ENCODE measurements at regions not wholly inside any gene's neighbourhood (a gene's known extent, or its start where the extent isn't known, plus 50 kb on each side); places are given as distances from the start of the nearest gene placed in this dataset.

DNA sequence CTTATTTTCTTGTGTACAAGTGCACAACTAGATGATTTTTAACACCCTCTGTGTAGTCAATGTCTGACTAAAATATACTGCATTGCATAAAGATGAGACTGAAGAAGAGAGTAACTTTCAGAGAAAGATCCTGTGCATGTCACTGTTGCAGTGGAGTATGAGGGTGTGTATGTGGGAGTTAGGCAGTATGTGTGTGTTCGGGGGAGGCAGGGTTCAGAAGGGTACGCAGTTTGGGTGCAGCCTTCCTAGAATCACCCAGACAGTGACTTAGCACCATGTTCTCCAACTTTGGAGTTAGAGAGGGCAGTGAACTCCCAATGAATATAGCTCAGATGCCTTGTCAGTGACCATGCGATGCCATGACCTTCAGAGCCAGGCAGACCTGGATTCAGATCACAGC is 84.6 kb downstream of the LRATD1 start:
- ChIA-PET CTCF (no interaction called here), POLR2A (no interaction called here)
- no peak overlapping the region for H3K27ac ChIP-seq (ENCODE audit: extremely low read depth, low read depth, low read length)
- TF ChIP-seq ZNF324 (tag by site-specific recombination; IDR thresholded peaks at IDR 0.05) (no peak), ZNF76 (tag by site-specific recombination; IDR thresholded peaks at IDR 0.05; ENCODE audit: borderline replicate concordance, low read depth) (no peak), ZNF169 (tag by site-specific recombination; IDR thresholded peaks at IDR 0.05) (no peak), KLF9 (tag by site-specific recombination; IDR thresholded peaks at IDR 0.05; ENCODE audit: low read depth) (no peak), ZBTB20 (tag by site-specific recombination; IDR thresholded peaks at IDR 0.05) (no peak), ZNF433 (tag by site-specific recombination; IDR thresholded peaks at IDR 0.05; ENCODE audit: low read depth) (no peak), ZNF624 (tag by site-specific recombination; IDR thresholded peaks at IDR 0.05) (no peak), HOXA7 (CRISPR knock-in tag; IDR thresholded peaks at IDR 0.05; ENCODE audit: borderline replicate concordance) (no peak), GFI1B (tag by site-specific recombination; IDR thresholded peaks at IDR 0.05) (no peak), ZNF791 (tag by site-specific recombination; IDR thresholded peaks at IDR 0.05) (no peak), FEZF1 (tag by site-specific recombination; IDR thresholded peaks at IDR 0.05) (no peak), ZNF132 (tag by site-specific recombination; IDR thresholded peaks at IDR 0.05; ENCODE audit: borderline replicate concordance) (no peak), SP3 (tag by site-specific recombination; IDR thresholded peaks at IDR 0.05) (no peak), ZNF549 (tag by site-specific recombination; IDR thresholded peaks at IDR 0.05) (no peak), ZNF239 (tag by site-specific recombination; IDR thresholded peaks at IDR 0.05) (no peak), MYNN (tag by site-specific recombination; IDR thresholded peaks at IDR 0.05; ENCODE audit: borderline replicate concordance) (no peak), GLI2 (tag by site-specific recombination; IDR thresholded peaks at IDR 0.05; ENCODE audit: borderline replicate concordance, low read depth) (no peak)
- TF ChIP-seq, protein P1, sequence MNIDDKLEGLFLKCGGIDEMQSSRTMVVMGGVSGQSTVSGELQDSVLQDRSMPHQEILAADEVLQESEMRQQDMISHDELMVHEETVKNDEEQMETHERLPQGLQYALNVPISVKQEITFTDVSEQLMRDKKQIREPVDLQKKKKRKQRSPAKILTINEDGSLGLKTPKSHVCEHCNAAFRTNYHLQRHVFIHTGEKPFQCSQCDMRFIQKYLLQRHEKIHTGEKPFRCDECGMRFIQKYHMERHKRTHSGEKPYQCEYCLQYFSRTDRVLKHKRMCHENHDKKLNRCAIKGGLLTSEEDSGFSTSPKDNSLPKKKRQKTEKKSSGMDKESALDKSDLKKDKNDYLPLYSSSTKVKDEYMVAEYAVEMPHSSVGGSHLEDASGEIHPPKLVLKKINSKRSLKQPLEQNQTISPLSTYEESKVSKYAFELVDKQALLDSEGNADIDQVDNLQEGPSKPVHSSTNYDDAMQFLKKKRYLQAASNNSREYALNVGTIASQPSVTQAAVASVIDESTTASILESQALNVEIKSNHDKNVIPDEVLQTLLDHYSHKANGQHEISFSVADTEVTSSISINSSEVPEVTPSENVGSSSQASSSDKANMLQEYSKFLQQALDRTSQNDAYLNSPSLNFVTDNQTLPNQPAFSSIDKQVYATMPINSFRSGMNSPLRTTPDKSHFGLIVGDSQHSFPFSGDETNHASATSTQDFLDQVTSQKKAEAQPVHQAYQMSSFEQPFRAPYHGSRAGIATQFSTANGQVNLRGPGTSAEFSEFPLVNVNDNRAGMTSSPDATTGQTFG (tag by site-specific recombination; IDR thresholded peaks at IDR 0.05; ENCODE audit: borderline replicate concordance), result no peak
- TF ChIP-seq, protein P2, sequence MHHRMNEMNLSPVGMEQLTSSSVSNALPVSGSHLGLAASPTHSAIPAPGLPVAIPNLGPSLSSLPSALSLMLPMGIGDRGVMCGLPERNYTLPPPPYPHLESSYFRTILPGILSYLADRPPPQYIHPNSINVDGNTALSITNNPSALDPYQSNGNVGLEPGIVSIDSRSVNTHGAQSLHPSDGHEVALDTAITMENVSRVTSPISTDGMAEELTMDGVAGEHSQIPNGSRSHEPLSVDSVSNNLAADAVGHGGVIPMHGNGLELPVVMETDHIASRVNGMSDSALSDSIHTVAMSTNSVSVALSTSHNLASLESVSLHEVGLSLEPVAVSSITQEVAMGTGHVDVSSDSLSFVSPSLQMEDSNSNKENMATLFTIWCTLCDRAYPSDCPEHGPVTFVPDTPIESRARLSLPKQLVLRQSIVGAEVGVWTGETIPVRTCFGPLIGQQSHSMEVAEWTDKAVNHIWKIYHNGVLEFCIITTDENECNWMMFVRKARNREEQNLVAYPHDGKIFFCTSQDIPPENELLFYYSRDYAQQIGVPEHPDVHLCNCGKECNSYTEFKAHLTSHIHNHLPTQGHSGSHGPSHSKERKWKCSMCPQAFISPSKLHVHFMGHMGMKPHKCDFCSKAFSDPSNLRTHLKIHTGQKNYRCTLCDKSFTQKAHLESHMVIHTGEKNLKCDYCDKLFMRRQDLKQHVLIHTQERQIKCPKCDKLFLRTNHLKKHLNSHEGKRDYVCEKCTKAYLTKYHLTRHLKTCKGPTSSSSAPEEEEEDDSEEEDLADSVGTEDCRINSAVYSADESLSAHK (tag by site-specific recombination; IDR thresholded peaks at IDR 0.05), result no peak
- no peaks in the 10 kb centered on the region for H3K9me3 ChIP-seq (ENCODE audit: control insufficient read depth, insufficient read depth, low read depth, low read length)
- H3K4me3 ChIP-seq (ENCODE audit: low read depth, low read length), result no peak overlapping the region
- no peaks in the 10 kb centered on the region for H3K36me3 ChIP-seq (ENCODE audit: control insufficient read depth in 2 of 2, insufficient read depth in 1 of 2, low read length in 2 of 2)
- no peaks in the 10 kb centered on the region for H3K4me1 ChIP-seq (ENCODE audit: control insufficient read depth, insufficient read depth, low read length)

DNA sequence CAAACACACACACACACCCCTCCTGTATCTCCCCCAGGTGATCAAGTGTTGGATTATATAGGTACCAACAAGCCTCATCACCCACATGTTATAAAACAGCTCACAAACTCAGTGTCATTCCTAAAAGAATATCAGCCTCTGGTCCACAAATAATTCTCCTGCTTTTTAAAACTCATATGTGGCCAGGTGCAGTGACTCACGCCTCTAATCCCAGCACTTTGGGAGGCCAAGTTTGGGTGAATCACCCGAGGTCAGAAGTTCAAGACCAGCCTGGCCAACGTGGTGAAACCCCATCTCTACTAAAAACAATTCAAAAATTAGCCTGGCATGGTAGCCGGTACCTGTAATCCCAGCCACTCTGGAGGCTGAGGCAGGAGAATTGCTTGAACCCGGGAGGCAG is 87.8 kb downstream of the LRATD1 start:
- Histone ChIP-seq H3K4me1 (ENCODE audit: control insufficient read depth, insufficient read depth, low read length) (no peaks in the 10 kb centered on the region), H3K4me3 (ENCODE audit: low read depth, low read length) (no peak overlapping the region), H3K36me3 (ENCODE audit: control insufficient read depth in 2 of 2, insufficient read depth in 1 of 2, low read length in 2 of 2) (no peaks in the 10 kb centered on the region), H3K27ac (ENCODE audit: extremely low read depth, low read depth, low read length) (no peak overlapping the region), H3K9me3 (ENCODE audit: control insufficient read depth, insufficient read depth, low read depth, low read length) (no peaks in the 10 kb centered on the region)
- ChIA-PET CTCF (no interaction called here), POLR2A (no interaction called here)
- TF ChIP-seq ZFP69B (tag by site-specific recombination; IDR thresholded peaks at IDR 0.05) (no peak), ZSCAN16 (tag by site-specific recombination; IDR thresholded peaks at IDR 0.05) (no peak), YY2 (tag by site-specific recombination; IDR thresholded peaks at IDR 0.05) (no peak)
- TF ChIP-seq, protein P3, sequence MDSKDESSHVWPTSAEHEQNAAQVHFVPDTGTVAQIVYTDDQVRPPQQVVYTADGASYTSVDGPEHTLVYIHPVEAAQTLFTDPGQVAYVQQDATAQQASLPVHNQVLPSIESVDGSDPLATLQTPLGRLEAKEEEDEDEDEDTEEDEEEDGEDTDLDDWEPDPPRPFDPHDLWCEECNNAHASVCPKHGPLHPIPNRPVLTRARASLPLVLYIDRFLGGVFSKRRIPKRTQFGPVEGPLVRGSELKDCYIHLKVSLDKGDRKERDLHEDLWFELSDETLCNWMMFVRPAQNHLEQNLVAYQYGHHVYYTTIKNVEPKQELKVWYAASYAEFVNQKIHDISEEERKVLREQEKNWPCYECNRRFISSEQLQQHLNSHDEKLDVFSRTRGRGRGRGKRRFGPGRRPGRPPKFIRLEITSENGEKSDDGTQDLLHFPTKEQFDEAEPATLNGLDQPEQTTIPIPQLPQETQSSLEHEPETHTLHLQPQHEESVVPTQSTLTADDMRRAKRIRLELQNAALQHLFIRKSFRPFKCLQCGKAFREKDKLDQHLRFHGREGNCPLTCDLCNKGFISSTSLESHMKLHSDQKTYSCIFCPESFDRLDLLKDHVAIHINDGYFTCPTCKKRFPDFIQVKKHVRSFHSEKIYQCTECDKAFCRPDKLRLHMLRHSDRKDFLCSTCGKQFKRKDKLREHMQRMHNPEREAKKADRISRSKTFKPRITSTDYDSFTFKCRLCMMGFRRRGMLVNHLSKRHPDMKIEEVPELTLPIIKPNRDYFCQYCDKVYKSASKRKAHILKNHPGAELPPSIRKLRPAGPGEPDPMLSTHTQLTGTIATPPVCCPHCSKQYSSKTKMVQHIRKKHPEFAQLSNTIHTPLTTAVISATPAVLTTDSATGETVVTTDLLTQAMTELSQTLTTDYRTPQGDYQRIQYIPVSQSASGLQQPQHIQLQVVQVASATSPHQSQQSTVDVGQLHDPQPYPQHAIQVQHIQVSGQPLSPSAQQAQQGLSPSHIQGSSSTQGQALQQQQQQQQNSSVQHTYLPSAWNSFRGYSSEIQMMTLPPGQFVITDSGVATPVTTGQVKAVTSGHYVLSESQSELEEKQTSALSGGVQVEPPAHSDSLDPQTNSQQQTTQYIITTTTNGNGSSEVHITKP (tag by site-specific recombination; IDR thresholded peaks at IDR 0.05), result no peak

Measured in HEK293 (cell line).